GM08714 (cell line): ENCODE measurements at regions not wholly inside any gene's neighbourhood (a gene's known extent, or its start where the extent isn't known, plus 50 kb on each side); places are given as distances from the start of the nearest gene placed in this dataset.
"Not testable (repeated sequence)": the region's sequence is repeated elsewhere in the genome, so short reads cannot be mapped to it uniquely, and the experiment has no call there.

ENCODE experiments used
- H3K4me3 ChIP-seq: fragments of 200-500 bp; sonication (Bioruptor generic); 2 replicates; pipeline ENCODE4 v1.5.1; 2014; ENCODE audit warnings: mild to moderate bottlenecking, low read length, inconsistent platforms
- ZNF274 ChIP-seq: IDR thresholded peaks from 2 replicates; pipeline ENCODE4 v1.6.1; 2012; ENCODE audit warnings: mild to moderate bottlenecking, low read depth, low read length

DNA sequence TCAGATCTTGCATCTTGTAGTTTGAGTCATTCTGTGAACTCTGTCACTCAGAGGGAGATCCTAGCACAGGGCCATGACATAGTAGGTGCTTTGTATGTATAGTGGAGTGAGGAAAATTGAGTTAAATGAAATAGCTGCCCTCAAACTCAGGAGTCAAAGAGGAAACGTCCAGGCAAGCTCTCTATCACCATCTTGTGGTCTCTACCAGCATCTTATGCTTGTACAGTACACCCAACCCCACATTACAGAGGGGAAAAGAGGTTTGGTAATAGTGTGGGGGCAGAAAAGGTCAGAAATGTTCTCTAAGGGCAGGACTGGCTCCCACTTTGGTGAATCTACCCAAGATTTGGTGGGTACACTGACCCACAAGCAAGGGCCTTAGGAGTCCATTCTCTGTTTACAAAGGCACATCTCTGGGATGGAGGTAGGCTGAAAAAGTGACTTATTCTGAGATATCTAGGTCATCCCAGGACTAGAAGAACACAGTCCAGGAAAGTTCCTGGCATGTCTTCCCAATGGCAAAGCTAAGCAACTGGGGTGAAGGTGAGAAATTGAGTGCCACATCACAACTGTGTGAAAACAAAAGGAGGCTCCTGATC, 131.8 kb downstream of the OR13H1 start:
- TF ChIP-seq ZNF274 = no peak
- no peak overlapping the region for H3K4me3 ChIP-seq

DNA sequence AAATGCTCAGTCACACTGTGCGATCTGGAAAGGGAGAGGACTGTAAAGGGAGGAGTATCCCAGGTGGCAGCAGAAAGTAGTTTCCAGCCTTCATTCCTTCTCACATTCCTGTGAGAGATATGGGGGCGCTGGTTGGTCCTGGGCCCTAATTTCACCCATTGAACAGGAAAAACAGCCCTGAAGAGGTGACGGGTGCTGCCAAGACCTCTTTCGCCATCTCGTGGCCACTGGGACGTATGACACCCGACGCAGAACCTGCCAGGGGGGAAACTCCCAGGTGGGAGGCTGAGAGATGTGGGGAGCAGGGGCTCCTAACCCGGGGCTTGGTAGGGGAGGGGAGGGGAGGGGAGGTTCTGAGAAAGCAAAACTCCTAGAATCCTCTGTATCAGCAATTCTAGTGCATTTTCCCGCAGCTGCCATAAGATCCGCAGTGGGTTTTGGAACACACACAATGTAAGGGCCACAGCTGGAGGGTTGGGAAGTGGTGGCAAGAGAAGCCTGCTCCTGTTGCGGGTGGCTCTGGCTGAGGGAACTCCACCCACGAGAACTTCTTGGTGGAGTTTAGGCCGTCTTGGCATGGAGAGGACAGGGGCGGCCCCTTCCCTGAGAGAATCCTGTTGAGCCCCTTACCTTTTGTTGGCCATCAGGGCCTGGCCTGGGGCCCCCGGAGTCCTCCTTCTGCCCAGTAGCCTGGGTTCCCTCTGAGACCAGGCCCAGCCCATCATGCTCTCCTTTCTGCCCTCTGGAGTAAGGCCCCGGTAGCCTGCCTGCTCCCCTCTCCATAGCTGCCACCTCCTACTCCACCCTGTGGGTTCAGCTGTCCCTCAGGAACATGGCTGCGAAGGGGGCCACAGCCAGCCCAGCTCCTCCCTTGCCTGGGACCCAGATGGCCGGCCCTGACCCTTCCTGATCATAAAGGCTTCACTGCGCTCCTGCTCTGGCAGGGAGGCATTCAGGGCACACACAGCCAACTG, 134.1 kb downstream of the OR13H1 start:
- TF ChIP-seq ZNF274 = no peak
- no peak overlapping the region for H3K4me3 ChIP-seq

DNA sequence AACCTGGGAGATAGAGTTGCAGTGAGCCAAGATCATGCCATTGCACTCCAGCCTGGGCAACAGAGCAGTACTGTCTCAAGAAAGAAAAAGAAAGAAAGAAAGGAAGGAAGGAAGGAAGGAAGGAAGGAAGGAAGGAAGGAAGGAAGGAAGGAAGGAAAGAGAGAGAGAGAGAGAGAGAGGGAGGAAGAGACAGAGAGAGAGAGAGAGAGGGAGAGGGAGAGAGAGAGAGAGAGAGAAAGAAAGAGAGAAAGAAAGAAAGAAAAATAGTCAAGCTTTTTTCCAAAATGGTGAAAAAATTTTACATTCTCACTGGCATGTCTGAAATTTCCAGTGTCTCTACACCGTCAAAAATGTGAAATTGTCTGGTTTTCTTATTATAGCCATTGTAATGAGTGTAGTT, 138.9 kb downstream of the OR13H1 start:
- not testable (repeated sequence) for H3K4me3 ChIP-seq

DNA sequence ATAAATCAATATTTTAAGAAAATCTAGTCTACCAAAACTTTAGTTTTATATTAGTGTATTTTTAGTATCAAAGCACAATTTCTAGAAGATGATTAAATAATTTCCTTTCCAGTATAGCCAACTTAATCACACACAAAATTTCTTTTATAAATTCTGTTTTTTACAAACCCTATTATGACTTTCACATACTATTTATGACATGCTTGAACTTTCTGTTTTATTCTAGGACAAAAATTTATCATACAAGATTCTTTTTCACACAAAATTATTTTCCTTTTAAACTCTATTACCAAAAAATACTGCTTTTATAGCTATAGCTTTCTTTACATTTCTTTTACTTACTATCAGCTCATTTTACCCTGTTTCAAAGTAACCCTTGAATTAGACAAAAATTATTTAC, 149.5 kb downstream of the OR13H1 start:
- no peak for TF ChIP-seq ZNF274
- no peak overlapping the region for H3K4me3 ChIP-seq

DNA sequence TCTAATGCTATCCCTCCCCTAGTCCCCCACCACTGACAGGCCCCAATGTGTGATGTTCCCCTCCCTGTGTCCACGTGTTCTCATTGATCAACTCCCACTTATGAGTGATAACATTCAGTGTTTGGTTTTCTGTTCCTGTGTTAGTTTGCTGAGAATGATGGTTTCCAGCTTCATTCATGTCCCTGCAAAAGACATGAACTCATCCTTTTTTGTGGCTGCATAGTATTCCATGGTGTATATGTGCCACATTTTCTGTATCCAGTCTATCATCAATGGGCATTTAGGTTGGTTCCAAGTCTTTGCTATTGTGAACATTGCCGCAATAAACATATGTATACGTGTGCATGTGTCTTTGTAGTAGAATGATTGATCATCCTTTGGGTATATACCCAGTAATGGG, 153.1 kb downstream of the OR13H1 start:
- H3K4me3 ChIP-seq = not testable (repeated sequence)

DNA sequence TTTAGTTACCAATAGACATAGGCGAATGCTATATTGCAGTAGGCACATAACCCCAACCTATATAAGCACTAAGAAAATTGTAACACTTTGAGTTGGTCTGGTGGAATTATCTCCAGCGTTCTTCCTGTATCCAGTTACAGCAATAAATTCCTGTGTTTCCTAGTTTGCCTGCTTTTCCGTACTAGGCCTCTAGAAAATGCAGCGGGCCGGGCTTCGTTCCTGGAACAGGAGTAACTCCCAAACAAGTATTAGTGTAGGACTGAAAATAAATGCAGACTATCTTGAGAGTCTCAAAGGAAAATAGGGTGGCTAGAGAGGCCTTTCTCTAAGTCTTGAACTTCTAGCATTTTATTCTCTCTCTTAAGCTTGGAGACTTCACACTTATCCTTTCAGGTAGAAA, 159.8 kb downstream of the OR13H1 start:
- H3K4me3 ChIP-seq = no peak overlapping the region
- no peak for TF ChIP-seq ZNF274

DNA sequence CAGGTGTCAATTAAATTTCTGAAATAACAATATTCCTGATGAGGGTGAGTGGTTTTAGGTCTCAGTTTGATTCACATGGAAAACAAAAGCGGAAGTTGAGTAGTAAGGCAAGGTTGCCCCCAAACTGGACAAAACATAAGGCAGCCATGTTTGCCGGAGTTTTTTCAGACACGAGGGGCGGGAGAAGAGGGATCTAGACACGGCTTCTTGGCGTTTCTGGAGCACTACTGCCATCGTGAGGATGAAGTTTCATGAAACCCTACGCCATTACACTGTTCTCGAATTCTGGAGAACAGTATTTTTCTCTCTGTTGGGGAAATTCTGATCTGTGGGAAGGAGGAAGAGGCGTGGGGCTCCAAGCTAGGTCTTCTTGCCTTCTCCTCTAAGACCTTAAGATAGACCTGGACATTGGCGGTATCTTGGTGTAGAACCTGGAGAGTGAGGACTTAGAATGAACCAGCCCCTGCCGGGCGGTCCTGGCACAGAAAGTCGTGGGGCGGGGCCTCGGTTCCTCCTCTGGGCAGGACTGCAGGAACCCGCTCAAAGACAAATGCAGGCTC, 160.3 kb downstream of the OR13H1 start:
- H3K4me3 ChIP-seq = peak overlapping the region; percentile 77
- TF ChIP-seq ZNF274 = no peak

DNA sequence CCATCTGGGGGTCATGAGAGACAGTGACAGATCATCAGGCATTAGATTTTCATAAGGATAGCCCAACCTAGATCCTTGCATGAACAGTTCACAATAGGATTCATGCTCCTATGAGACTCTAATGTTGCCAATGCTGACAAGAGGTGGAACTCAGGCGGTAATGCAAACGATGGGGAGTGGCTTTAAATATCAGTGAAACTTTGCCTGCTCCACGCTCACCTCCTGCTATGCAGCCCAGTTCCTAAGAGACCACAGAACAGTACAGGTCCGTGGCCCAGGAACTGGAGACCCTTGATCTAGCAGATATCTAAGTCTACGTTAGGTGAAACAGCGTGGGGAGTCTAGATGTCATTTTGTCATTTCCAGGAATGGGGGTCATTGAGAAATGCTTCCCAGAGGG, 165.7 kb downstream of the OR13H1 start:
- no peak overlapping the region for H3K4me3 ChIP-seq
- TF ChIP-seq ZNF274 = no peak

DNA sequence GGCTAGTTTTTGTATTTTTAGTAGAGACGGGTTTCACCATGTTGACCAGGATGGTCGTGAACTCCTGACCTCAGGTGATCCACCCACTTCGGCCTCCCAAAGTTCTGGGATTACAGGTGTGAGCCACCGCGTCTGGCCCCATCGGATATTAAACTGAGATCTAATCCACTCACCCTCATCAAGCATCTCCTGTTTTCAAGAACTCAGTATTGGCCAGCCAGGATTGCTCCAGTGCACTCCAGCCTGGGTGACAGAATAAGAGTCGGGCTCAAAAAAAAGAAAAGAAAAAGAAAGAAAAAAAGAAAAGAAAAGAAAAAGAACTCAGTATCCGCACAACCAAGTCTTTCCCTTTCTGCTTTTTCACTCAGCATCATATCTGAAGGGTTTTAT, 167.6 kb downstream of the OR13H1 start:
- TF ChIP-seq ZNF274 = no peak
- H3K4me3 ChIP-seq = peak overlapping the region; percentile 42; the same call in 1 of the 2 replicates

DNA sequence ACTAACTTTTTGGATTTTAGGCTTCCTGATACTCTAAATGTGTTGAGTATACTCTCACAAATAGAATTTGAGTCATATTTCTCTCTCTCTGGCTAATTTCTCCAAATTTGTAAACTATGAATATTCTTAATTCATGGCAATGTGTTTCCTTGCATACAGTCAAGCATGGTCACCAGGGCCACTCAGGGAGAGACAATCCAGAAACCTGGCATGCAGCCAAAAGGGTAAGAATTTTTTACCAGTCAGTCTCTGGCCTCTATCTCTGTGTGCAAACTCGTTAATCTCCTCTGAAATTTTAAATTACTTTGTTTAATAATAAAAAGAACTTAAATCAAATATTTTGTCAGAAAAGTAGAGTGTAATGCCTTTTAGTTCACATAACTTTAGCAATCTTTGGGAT, 179.8 kb downstream of the OR13H1 start:
- TF ChIP-seq ZNF274 = no peak

DNA sequence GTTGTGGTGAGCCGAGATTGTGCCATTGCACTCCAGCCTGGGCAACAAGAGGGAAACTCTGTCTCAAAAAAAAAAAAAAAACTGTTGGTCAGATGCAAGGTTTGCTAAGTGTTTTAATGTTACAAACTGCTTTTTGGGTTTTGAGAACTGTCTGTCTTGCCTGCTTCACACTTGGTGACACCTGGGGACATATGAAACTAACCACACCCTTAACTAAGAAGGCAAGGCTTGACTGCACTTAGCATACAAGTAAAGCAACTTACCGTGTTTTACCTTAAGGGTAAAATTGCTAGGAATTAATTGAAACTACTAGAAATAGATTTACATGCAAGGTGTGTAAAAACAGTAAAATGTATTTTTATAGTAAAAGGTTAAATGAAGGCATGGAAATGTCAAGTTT, 180.4 kb downstream of the OR13H1 start:
- no peak for TF ChIP-seq ZNF274
- H3K4me3 ChIP-seq = no peak overlapping the region

More for the DNA sequence above, 179.8 kb downstream of the OR13H1 start:
- no peak overlapping the region for H3K4me3 ChIP-seq

DNA sequence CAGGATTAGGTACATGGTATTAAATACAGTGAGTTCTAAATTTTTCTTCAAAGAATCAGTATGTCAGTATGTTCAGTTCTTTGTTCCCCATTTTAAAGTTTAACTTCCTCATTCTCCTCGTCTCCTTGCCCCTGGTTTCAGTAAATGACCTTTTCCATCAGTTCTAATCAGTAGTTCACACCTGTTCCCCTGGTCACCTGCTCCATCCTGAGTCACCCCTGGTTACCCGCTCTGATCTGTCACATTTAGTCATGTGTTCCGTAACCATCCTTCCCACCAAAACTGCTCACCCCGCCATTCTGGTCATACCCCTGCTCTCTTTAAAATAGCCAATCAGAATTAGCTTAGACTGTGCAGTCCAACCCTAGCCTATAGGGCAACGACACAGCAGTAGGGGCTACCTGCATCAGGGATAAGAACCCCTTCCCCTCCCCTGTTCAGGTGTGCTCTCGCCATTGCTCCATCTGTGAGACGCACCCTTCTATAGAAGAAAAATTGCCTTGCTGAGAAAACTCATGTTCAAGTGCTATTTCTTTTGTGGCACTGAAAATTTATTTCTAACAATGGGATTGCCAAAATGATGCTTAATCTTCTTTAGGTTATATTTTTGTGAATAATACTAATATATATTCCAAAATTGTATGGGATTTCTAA, 181.3 kb downstream of the OR13H1 start:
- H3K4me3 ChIP-seq = no peak overlapping the region
- no peak for TF ChIP-seq ZNF274

DNA sequence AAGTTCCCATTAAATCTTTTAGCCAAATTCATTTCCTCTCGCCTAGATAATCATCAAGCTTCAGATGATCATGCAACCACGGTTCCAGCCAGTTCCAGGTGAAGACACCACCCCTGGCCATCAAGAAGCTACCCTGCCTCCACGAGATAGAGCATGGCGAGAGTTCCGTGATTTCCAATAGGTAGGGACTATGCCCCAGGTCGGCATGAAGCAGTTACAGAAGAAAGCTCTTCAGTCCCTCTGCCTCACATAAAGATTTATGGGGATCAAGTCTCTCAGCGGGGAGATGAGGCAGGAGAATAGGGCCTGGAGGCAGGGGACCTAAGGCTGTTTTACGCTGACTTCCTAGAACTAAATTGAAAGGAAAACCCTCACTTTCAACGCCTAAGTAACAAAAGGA, 183.9 kb downstream of the OR13H1 start:
- no peak overlapping the region; the same call in 1 of the 2 replicates for H3K4me3 ChIP-seq
- no peak for TF ChIP-seq ZNF274

DNA sequence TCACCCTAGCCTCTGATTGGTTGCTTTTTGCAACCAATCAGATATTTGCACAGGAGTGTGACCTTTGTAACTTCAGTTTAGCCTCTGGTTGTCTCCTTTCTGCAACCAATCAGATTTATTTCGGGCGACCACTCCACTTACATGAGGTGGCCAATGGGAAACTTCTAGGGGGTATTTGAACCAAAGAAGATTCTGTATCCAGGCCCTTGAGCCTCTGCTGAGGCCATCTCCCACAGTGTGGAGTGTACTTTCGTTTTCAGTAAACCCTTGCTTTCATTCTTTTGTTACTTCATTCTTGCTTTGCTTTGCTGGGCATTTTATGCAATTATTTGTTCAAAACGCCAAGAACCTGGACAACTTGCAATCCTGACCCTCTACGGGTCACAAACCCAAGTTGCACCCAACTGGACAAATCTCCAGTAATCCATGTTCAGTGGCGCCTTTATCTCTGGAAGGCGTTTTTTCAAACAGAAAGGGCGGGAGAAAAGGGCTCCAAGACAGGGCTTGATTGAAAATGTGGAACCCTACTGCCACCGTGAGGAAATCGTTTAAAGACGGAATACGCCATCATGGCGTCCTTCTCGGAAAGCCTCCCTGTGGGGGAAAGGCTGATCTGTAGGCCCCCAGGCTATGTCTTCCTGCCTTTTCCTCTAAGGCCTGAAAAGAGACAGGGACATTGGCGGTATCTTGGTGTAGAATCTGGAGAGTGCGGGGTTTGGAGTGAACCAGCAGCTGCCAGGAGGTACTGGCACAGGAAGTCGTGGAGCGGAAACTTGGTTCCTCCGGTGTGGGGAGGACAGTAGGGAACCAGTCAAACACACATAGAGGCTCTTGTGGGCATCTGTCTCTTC, 184.6 kb downstream of the OR13H1 start:
- TF ChIP-seq ZNF274 = no peak
- peak overlapping the region; percentile 15; the same call in 1 of the 2 replicates for H3K4me3 ChIP-seq

DNA sequence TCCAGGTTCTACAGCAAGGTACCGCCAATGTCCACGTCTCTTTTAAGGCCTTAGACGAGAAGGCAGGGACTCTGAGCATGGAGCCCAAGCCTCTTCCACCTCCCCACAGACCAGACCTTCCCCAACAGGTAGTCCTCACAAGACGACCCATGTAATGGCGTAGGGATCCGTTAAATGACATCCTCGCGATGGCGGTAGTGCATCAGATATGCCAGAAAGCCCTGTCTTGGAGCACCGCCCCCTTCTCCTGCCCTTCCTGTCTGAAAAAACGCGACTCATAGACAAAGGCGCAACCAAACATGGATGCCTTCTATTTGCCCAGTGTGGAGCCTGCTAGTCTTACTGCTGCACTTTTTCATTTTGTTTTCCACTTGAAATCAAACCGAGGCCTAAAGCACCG, 185.4 kb downstream of the OR13H1 start:
- peak overlapping the region; percentile 20; the same call in 1 of the 2 replicates for H3K4me3 ChIP-seq
- no peak for TF ChIP-seq ZNF274
